GM12878 (cell line): ENCODE measurements at regions not wholly inside any gene's neighbourhood (a gene's known extent, or its start where the extent isn't known, plus 50 kb on each side); places are given as distances from the start of the nearest gene placed in this dataset.

Experiments used
- ATAC-seq: fragments of 200-7000 bp; cut with Tn5 transposase; 3 replicates; pipeline ENCODE4 v1.9.1; 2020; ENCODE audit warnings: mild to moderate bottlenecking, moderate library complexity
- BruUV-seq: library from RNA; stranded (reverse); fragments of 400-500 nt; replicated peaks from 2 replicates; lab custom pipeline; 2021; lab: Mats Ljungman, UMichigan
- CTCF ChIA-PET: fragments of 300-600 bp; sonication (Branson Sonifier 250); formaldehyde crosslinking; extraction: SDS; loops from one replicate; lab custom pipeline; 2021; ENCODE audit warnings: inconsistent platforms; lab: Yijun Ruan, JAX
- POLR2A ChIA-PET: fragments of 350-600 bp; formaldehyde crosslinking; extraction: SDS; loops from one replicate; lab custom pipeline; 2021; ENCODE audit warnings: inconsistent platforms; lab: Charles Lee
- RAD21 ChIA-PET: fragments of 300-600 bp; sonication (Branson Sonifier 250); formaldehyde crosslinking; loops from one replicate; lab custom pipeline; 2023; ENCODE audit warnings: antibody characterized with exemption; ENCODE audit not compliant: unreplicated experiment; lab: Charles Lee
- SMC1A ChIA-PET: fragments of 300-600 bp; sonication (Branson Sonifier 250); formaldehyde crosslinking; loops from one replicate; lab custom pipeline; 2023; ENCODE audit not compliant: unreplicated experiment, uncharacterized antibody; lab: Charles Lee
- DNase-seq: peaks from one replicate; pipeline ENCODE4 v3.0.0-alpha.2; 2011; ENCODE audit warnings: low read depth, low spot score
- FAIRE-seq: peaks from 3 replicates; lab custom pipeline; 2011; peaks lifted over from hg19 to GRCh38; lab: Jason Lieb, UNC
- H2AFZ ChIP-seq: 2 replicates; pipeline ENCODE4 v1.6.0; 2011; ENCODE audit warnings: low read depth, low read length, control low read depth; ENCODE audit not compliant: control insufficient read depth
- H3K27ac ChIP-seq: 2 replicates; pipeline ENCODE4 v1.5.1; 2011; ENCODE audit warnings: control low read depth; ENCODE audit not compliant: control insufficient read depth, insufficient read depth
- H3K27me3 ChIP-seq, 2 experiments: replicated peaks in 1 of 2; 2 replicates each; pipeline versions ENCODE4 v1.6.0 to v1.6.1; 2011; ENCODE audit warnings: low read length in 1 of 2; ENCODE audit not compliant: control insufficient read depth in 2 of 2, insufficient read depth in 2 of 2
- H3K36me3 ChIP-seq, 2 experiments: 2 replicates each; pipeline ENCODE4 v1.5.1; 2011; ENCODE audit warnings: low read length in 1 of 2; ENCODE audit not compliant: control insufficient read depth in 2 of 2, insufficient read depth in 2 of 2
- H3K4me1 ChIP-seq: 2 replicates; pipeline ENCODE4 v1.6.1; 2011; ENCODE audit warnings: mild to moderate bottlenecking, low read length, moderate library complexity, mixed read lengths; ENCODE audit not compliant: control insufficient read depth, insufficient read depth
- H3K4me2 ChIP-seq: 2 replicates; pipeline ENCODE4 v1.6.0; 2011; ENCODE audit warnings: control low read depth; ENCODE audit not compliant: control insufficient read depth, insufficient read depth
- H3K4me3 ChIP-seq: fragments of 200-600 bp; sonication (generic); 2 replicates; pipeline ENCODE4 v1.5.1; 2016
- H3K79me2 ChIP-seq: 2 replicates; pipeline ENCODE4 v1.6.0; 2011; ENCODE audit warnings: low read length; ENCODE audit not compliant: control insufficient read depth, insufficient read depth
- H3K9ac ChIP-seq: 2 replicates; pipeline ENCODE4 v1.8.0; 2011; ENCODE audit warnings: low read length, control low read depth, mixed read lengths; ENCODE audit not compliant: control insufficient read depth, insufficient read depth
- H3K9me3 ChIP-seq: replicated peaks from 3 replicates; pipeline ENCODE4 v1.5.1; 2011; ENCODE audit warnings: mild to moderate bottlenecking, low read length; ENCODE audit not compliant: control insufficient read depth, insufficient read depth
- H4K20me1 ChIP-seq: 2 replicates; pipeline ENCODE4 v1.6.0; 2011; ENCODE audit not compliant: control insufficient read depth, insufficient read depth
- ASH2L ChIP-seq: fragments of 300-600, 200-600 bp; sonication (generic); IDR thresholded peaks from 2 replicates; pipeline ENCODE4 v1.6.1; 2017; ENCODE audit warnings: low read depth, mild to moderate bottlenecking, borderline replicate concordance
- EED ChIP-seq: sonication (generic); IDR thresholded peaks from 2 replicates; pipeline ENCODE4 v1.6.1; 2016; ENCODE audit warnings: antibody characterized with exemption, low read depth
- EGR1 ChIP-seq, 2 experiments: IDR thresholded peaks; 1 replicate in 1 of 2; 2 replicates in 1 of 2; pipeline ENCODE4 v1.6.1; 2011 to 2012; ENCODE audit warnings: low read depth in 2 of 2, low read length in 2 of 2, borderline replicate concordance in 1 of 2, mild to moderate bottlenecking in 1 of 2, moderate library complexity in 1 of 2
- FOS ChIP-seq: IDR thresholded peaks from 3 replicates; pipeline ENCODE4 v1.6.1; 2011; ENCODE audit warnings: borderline replicate concordance; ENCODE audit not compliant: insufficient read length; ENCODE audit errors: extremely low read depth
- GABPA ChIP-seq: IDR thresholded peaks from 2 replicates; pipeline ENCODE4 v1.6.1; 2014; ENCODE audit warnings: antibody characterized with exemption, low read depth, mild to moderate bottlenecking, inconsistent platforms
- IKZF2 ChIP-seq, 2 experiments: fragments of 450-650 bp; IDR thresholded peaks; 2 replicates each; pipeline ENCODE4 v1.6.1; 2017; ENCODE audit warnings: mild to moderate bottlenecking in 2 of 2, moderate library complexity in 2 of 2
- JUNB ChIP-seq: IDR thresholded peaks from 2 replicates; pipeline ENCODE4 v1.6.1; 2016; ENCODE audit warnings: antibody characterized with exemption, mild to moderate bottlenecking
- KDM1A ChIP-seq: fragments of 200-600 bp; sonication (generic); IDR thresholded peaks from 2 replicates; pipeline ENCODE4 v1.6.1; 2016; ENCODE audit warnings: borderline replicate concordance
- LARP7 ChIP-seq: fragments of 450-650 bp; IDR thresholded peaks from 2 replicates; pipeline ENCODE4 v1.6.1; 2017; ENCODE audit warnings: mild to moderate bottlenecking
- MEF2B ChIP-seq: fragments of 450-650 bp; IDR thresholded peaks from 2 replicates; pipeline ENCODE4 v1.6.1; 2018; ENCODE audit warnings: mild to moderate bottlenecking, moderate library complexity; ENCODE audit not compliant: partially characterized antibody, poor library complexity, severe bottlenecking
- MYB ChIP-seq: fragments of 150-350 bp; IDR thresholded peaks from 2 replicates; pipeline ENCODE4 v1.6.1; 2014; ENCODE audit warnings: mild to moderate bottlenecking, low read depth, low read length, borderline replicate concordance
- POLR2AphosphoS2 ChIP-seq: IDR thresholded peaks from 2 replicates; pipeline ENCODE4 v1.6.1; 2011; ENCODE audit warnings: low read depth, mild to moderate bottlenecking, low read length, improper control_type of control experiment, moderate library complexity
- SUPT20H ChIP-seq: IDR thresholded peaks from 2 replicates; pipeline ENCODE4 v1.6.1; 2011; ENCODE audit warnings: low read depth, mild to moderate bottlenecking, low read length, moderate library complexity, borderline replicate concordance; ENCODE audit not compliant: control insufficient read depth
- TCF3 ChIP-seq: IDR thresholded peaks from 2 replicates; pipeline ENCODE4 v1.6.1; 2012; ENCODE audit warnings: low read depth, mild to moderate bottlenecking, low read length, borderline replicate concordance; ENCODE audit not compliant: insufficient read depth
- WRNIP1 ChIP-seq: IDR thresholded peaks from 2 replicates; pipeline ENCODE4 v1.6.1; 2011; ENCODE audit warnings: low read depth, low read length, improper control_type of control experiment, borderline replicate concordance
- YY1 ChIP-seq: IDR thresholded peaks from 2 replicates; pipeline ENCODE4 v1.6.1; 2011; ENCODE audit warnings: low read depth, mild to moderate bottlenecking, low read length
- ZNF622 ChIP-seq: fragments of 450-650 bp; IDR thresholded peaks from 2 replicates; pipeline ENCODE4 v1.6.1; 2017; ENCODE audit warnings: mild to moderate bottlenecking, inconsistent platforms
- WGBS: methylation state at CpG from one replicate; pipeline ENCODE4 v1.1.6; 2016; ENCODE audit warnings: low lambda C conversion rate; ENCODE audit not compliant: insufficient replicate concordance, insufficient coverage; ENCODE audit errors: missing lambda C conversion rate; 5-methylcytosine and 5-hydroxymethylcytosine counted together
- in situ Hi-C: fragments of 300-500 bp; cut with MboI; formaldehyde crosslinking; loops from 9 replicates; pipeline ENCODE4 v1.14.3; 2018; ENCODE audit warnings: mixed read lengths
- intact Hi-C: fragments of 100-400 bp; cut with micrococcal nuclease; formaldehyde crosslinking; loops from one replicate; pipeline ENCODE4 v1.14.2; 2022; ENCODE audit not compliant: unreplicated experiment
- TF ChIP-seq, protein P1 (sequence below): fragments of 450-650 bp; IDR thresholded peaks from 2 replicates; pipeline ENCODE4 v1.6.1; 2016; ENCODE audit warnings: mild to moderate bottlenecking
- TF ChIP-seq, protein P2 (sequence below): fragments of 450-650 bp; IDR thresholded peaks from 2 replicates; pipeline ENCODE4 v1.6.1; 2017; ENCODE audit warnings: mild to moderate bottlenecking, moderate library complexity

DNA sequence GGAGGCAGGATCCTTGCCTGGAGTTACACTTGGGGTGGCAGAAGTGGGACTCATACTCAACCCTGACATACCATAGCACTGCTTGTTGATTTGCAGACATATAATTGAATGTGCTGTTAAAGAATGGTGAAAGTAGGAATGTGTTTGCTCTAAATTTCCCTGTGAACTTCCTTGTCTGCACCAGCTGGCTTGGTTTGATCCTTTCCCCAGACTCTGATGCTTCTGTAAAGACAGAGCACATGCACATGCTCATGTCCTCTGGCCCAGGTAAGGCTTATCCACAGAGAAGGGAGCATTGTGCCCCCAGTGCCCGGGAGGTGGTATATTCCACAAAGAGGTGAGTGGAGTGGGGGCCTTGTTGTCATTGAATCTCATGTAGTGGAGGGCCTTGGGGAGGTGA, 138.0 kb upstream of the STC2 start (continued):
- no peak for TF ChIP-seq IKZF2 (IDR thresholded peaks at IDR 0.05)

DNA sequence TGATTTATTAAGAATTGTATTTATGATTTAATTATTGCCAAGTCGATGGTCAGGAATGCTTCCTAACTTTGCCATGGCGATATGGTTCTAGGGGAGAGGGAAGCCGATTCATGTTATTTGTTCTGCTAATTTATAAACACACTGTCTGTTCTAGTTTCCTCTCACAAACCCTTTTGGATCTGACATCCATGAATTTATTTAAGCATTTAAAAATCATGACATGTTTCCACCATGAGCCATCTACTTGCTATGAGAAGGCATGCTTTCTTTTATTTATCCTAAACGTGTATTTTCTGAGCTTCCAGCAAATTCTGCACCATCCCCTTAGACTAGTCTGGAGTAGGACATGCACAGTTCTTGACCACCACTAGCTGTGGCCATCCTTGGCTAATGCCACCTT, 136.6 kb upstream of the STC2 start:
- DNase-seq (no peak), ATAC-seq (no peak), FAIRE-seq (no peak)
- BruUV-seq, result no TSS peak
- Histone ChIP-seq H3K9me3 (peaks cover 8% of the 10 kb centered on the region; the same call in 2 of the 3 replicates), H3K4me3 (no peak overlapping the region), H3K4me2 (no peak overlapping the region), H3K4me1 (no peaks in the 10 kb centered on the region), H3K27me3 (no peaks in the 10 kb centered on the region; a peak in 1 of 4 replicates), H4K20me1 (no peaks in the 10 kb centered on the region), H3K9ac (no peak overlapping the region), H3K79me2 (no peaks in the 10 kb centered on the region), H3K27ac (no peak overlapping the region), H2AFZ (no peak overlapping the region), H3K36me3 (no peaks in the 10 kb centered on the region)
- intact Hi-C loops (no loop called here), in situ Hi-C loops (no loop called here)
- POLR2A ChIA-PET, result no interaction called here
- SMC1A ChIA-PET, result no interaction called here
- CTCF ChIA-PET, result interaction anchor here (0.5 to 1.3 kb wide), 2 partner anchors 14 to 1358 kb away, joined by 3 to 5 read pairs; no protein-coding TSS in a partner anchor
- WGBS, result 29% methylated on average over 4 of the region's 4 CpGs
- TF ChIP-seq ASH2L (no peak), TCF3 (no peak), POLR2AphosphoS2 (no peak), MYB (no peak), EED (no peak), SUPT20H (no peak), YY1 (no peak), GABPA (no peak), MEF2B (no peak), EGR1 (IDR thresholded peaks at IDR 0.05; ENCODE audit: borderline replicate concordance in 1 of 2, low read depth in 2 of 2, low read length in 2 of 2) (no peak), LARP7 (no peak), ZNF622 (no peak), WRNIP1 (no peak), FOS (no peak), KDM1A (no peak), JUNB (no peak)
- TF ChIP-seq, protein P1, sequence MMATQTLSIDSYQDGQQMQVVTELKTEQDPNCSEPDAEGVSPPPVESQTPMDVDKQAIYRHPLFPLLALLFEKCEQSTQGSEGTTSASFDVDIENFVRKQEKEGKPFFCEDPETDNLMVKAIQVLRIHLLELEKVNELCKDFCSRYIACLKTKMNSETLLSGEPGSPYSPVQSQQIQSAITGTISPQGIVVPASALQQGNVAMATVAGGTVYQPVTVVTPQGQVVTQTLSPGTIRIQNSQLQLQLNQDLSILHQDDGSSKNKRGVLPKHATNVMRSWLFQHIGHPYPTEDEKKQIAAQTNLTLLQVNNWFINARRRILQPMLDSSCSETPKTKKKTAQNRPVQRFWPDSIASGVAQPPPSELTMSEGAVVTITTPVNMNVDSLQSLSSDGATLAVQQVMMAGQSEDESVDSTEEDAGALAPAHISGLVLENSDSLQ, result no peak
- TF ChIP-seq, protein P2, sequence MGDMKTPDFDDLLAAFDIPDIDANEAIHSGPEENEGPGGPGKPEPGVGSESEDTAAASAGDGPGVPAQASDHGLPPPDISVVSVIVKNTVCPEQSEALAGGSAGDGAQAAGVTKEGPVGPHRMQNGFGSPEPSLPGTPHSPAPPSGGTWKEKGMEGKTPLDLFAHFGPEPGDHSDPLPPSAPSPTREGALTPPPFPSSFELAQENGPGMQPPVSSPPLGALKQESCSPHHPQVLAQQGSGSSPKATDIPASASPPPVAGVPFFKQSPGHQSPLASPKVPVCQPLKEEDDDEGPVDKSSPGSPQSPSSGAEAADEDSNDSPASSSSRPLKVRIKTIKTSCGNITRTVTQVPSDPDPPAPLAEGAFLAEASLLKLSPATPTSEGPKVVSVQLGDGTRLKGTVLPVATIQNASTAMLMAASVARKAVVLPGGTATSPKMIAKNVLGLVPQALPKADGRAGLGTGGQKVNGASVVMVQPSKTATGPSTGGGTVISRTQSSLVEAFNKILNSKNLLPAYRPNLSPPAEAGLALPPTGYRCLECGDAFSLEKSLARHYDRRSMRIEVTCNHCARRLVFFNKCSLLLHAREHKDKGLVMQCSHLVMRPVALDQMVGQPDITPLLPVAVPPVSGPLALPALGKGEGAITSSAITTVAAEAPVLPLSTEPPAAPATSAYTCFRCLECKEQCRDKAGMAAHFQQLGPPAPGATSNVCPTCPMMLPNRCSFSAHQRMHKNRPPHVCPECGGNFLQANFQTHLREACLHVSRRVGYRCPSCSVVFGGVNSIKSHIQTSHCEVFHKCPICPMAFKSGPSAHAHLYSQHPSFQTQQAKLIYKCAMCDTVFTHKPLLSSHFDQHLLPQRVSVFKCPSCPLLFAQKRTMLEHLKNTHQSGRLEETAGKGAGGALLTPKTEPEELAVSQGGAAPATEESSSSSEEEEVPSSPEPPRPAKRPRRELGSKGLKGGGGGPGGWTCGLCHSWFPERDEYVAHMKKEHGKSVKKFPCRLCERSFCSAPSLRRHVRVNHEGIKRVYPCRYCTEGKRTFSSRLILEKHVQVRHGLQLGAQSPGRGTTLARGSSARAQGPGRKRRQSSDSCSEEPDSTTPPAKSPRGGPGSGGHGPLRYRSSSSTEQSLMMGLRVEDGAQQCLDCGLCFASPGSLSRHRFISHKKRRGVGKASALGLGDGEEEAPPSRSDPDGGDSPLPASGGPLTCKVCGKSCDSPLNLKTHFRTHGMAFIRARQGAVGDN, result no peak
- RAD21 ChIA-PET, result no interaction called here
